Liver (tissue), 3 donors: ENCODE measurements at regions not wholly inside any gene's neighbourhood (a gene's known extent, or its start where the extent isn't known, plus 50 kb on each side); places are given as distances from the start of the nearest gene placed in this dataset.

ENCODE experiments used
- ATF3 ChIP-seq: IDR thresholded peaks from 2 replicates; pipeline ENCODE4 v1.6.1; 2016; ENCODE audit warnings: antibody characterized with exemption
- CTCF ChIP-seq: fragments of 150-350 bp; IDR thresholded peaks from 2 replicates; pipeline ENCODE4 v1.5.1; 2017; ENCODE audit warnings: improper control_type of control experiment, low read depth, low read length; ENCODE audit not compliant: missing input control
- EGR1 ChIP-seq, 2 donors: IDR thresholded peaks; 2 replicates each; pipeline ENCODE4 v1.6.1; 2016 to 2018; ENCODE audit warnings: antibody characterized with exemption in 2 of 2, low read depth in 2 of 2
- MAX ChIP-seq: IDR thresholded peaks from 2 replicates; pipeline ENCODE4 v1.6.1; 2016; ENCODE audit warnings: antibody characterized with exemption
- RAD21 ChIP-seq, 2 donors: IDR thresholded peaks; 2 replicates each; pipeline ENCODE4 v1.6.1; 2016; ENCODE audit warnings: antibody characterized with exemption in 2 of 2, mild to moderate bottlenecking in 2 of 2
- RXRA ChIP-seq, 2 donors: IDR thresholded peaks; 2 replicates each; pipeline ENCODE4 v1.6.1; 2017 to 2018; ENCODE audit warnings: antibody characterized with exemption in 2 of 2, mild to moderate bottlenecking in 1 of 2
- ZBTB33 ChIP-seq: IDR thresholded peaks from 2 replicates; pipeline ENCODE4 v1.6.1; 2016; ENCODE audit warnings: antibody characterized with exemption
- donor health status: healthy.
- donor health status: healthy.

GRCh38 chr2:200220251-200220650 lies 86.2 kb upstream of the SPATS2L start:
- TF ChIP-seq ATF3 = no peak
- no peak for TF ChIP-seq RAD21 (IDR thresholded peaks at IDR 0.05)
- no peak for TF ChIP-seq RXRA (IDR thresholded peaks at IDR 0.05)
- no peak for TF ChIP-seq CTCF
- no peak for TF ChIP-seq MAX
- no peak for TF ChIP-seq ZBTB33
- no peak for TF ChIP-seq EGR1 (IDR thresholded peaks at IDR 0.05; ENCODE audit: low read depth in 2 of 2)
